ENCODE measurements at regions not wholly inside any gene's neighbourhood (a gene's known extent, or its start where the extent isn't known, plus 50 kb on each side); places are given as distances from the start of the nearest gene placed in this dataset.

DNA sequence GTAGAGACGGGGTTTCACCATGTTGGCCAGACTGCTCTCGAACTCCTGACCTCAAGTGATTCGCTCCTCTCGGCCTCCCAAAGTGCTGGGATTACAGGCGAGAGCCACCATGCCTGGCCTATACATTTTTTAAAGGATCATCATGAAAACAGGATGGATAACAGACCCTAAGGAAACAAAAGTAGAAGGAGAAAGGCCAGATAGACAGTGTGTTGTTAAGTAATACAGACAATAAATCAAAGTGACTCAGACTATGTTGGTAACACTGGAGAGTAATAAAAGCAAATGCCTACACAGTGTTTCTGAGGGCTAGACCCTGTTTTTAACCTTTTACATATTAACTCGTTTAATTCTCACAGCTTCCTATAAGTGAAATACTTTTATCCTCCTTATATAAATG lies 133.8 kb upstream of the MCTP2 start:
- H4K91ac ChIP-seq (replicated peaks; ENCODE audit: insufficient read length, low read length), result no peak overlapping the region
- no peak overlapping the region for H3K23ac ChIP-seq (ENCODE audit: insufficient read length)
- CTCF ChIA-PET (ENCODE audit: partially characterized antibody), result interaction anchor here (1.1 kb wide), 1 partner anchor 101 kb away, joined by 3 read pairs; no protein-coding TSS in a partner anchor

More for the DNA sequence above, 133.8 kb upstream of the MCTP2 start:
- Histone ChIP-seq H2BK20ac (ENCODE audit: low read length) (no peak overlapping the region), H3K36me3 (ENCODE audit: control insufficient read depth in 2 of 4, insufficient read depth in 4 of 4, low read length in 3 of 4) (no peaks in the 10 kb centered on the region), H3K4me1 (replicated peaks in 1 of 4; ENCODE audit: control insufficient read depth in 3 of 4, insufficient read depth in 4 of 4, low read length in 3 of 4) (no peaks in the 10 kb centered on the region), H4K5ac (ENCODE audit: insufficient read length, low read depth, low read length) (no peak overlapping the region), H2BK5ac (ENCODE audit: low read depth, low read length) (no peak overlapping the region), H2BK15ac (ENCODE audit: low read length) (no peak overlapping the region), H3K9me3 (ENCODE audit: insufficient read depth in 2 of 2, low read depth in 1 of 2, low read length in 1 of 2) (no peaks in the 10 kb centered on the region), H3K27ac (ENCODE audit: low read depth, low read length) (no peak overlapping the region), H2AFZ (ENCODE audit: low read length) (no peak overlapping the region), H3K18ac (ENCODE audit: extremely low read depth, low read length) (no peak overlapping the region), H2BK120ac (replicated peaks; ENCODE audit: low read depth, low read length) (no peak overlapping the region), H3K14ac (ENCODE audit: insufficient read length) (no peak overlapping the region), H3K79me2 (ENCODE audit: control insufficient read depth in 1 of 2, insufficient read depth in 2 of 2, low read length in 2 of 2) (no peaks in the 10 kb centered on the region), H4K8ac (ENCODE audit: extremely low read depth, insufficient read depth, low read length) (no peak overlapping the region), H3K4me2 (ENCODE audit: insufficient read depth in 1 of 2, low read depth in 2 of 2, low read length in 2 of 2) (no peak overlapping the region), H2BK12ac (ENCODE audit: low read depth, low read length) (no peak overlapping the region), H3K4ac (replicated peaks; ENCODE audit: insufficient read length, low read depth, low read length) (no peak overlapping the region), H4K20me1 (replicated peaks in 1 of 2; ENCODE audit: control insufficient read depth in 1 of 2, insufficient read depth in 2 of 2, low read length in 2 of 2) (no peaks in the 10 kb centered on the region), H2AK5ac (ENCODE audit: low read depth, low read length) (no peak overlapping the region), H3K4me3 (ENCODE audit: extremely low read depth in 1 of 4, insufficient read depth in 2 of 4, low read depth in 3 of 4, low read length in 4 of 4) (no peak overlapping the region), H3K9ac (replicated peaks in 1 of 4; ENCODE audit: extremely low read depth in 1 of 4, low read depth in 3 of 4, low read length in 3 of 4) (no peak overlapping the region), H3K23me2 (ENCODE audit: low read depth, low read length) (no peaks in the 10 kb centered on the region), H3K27me3 (replicated peaks in 1 of 4; ENCODE audit: control insufficient read depth in 3 of 4, extremely low read depth in 1 of 4, insufficient read depth in 3 of 4, low read length in 3 of 4) (no peaks in the 10 kb centered on the region), H3K79me1 (ENCODE audit: low read depth, low read length) (no peaks in the 10 kb centered on the region), H3K56ac (replicated peaks; ENCODE audit: insufficient read length, low read depth, low read length) (no peak overlapping the region)
- FAIRE-seq (no peak), DNase-seq (ENCODE audit: low read depth in 1 of 2, low spot score in 2 of 2) (no peak)
- TF ChIP-seq CEBPB (IDR thresholded peaks at IDR 0.05; ENCODE audit: low read depth, low read length) (no peak), KDM5A (IDR thresholded peaks at IDR 0.05; ENCODE audit: low read length) (no peak), CHD1 (IDR thresholded peaks at IDR 0.05; ENCODE audit: low read depth, low read length) (no peak), NANOG (IDR thresholded peaks at IDR 0.05; ENCODE audit: insufficient read depth, low read depth, low read length, poor library complexity, severe bottlenecking) (no peak), HDAC6 (IDR thresholded peaks at IDR 0.05; ENCODE audit: low read depth, low read length) (no peak), SIN3A (conservative IDR thresholded peaks at IDR 0.05 in 1 of 2, IDR thresholded peaks at IDR 0.05 in 1 of 2; ENCODE audit: low read depth in 1 of 2, low read length in 2 of 2) (no peak), SP1 (IDR thresholded peaks at IDR 0.05; ENCODE audit: low read depth, low read length) (no peak), RBBP5 (IDR thresholded peaks at IDR 0.05; ENCODE audit: borderline replicate concordance, low read depth, low read length) (no peak), RFX5 (IDR thresholded peaks at IDR 0.05; ENCODE audit: borderline replicate concordance, low read depth, low read length) (no peak), CHD2 (IDR thresholded peaks at IDR 0.05; ENCODE audit: low read length) (no peak), ZNF274 (IDR thresholded peaks at IDR 0.05; ENCODE audit: borderline replicate concordance, extremely low read depth, low read length) (no peak), KDM1A (IDR thresholded peaks at IDR 0.05; ENCODE audit: borderline replicate concordance, low read length) (no peak), RAD21 (IDR thresholded peaks at IDR 0.05 in 1 of 2, conservative IDR thresholded peaks at IDR 0.05 in 1 of 2; ENCODE audit: low read depth in 2 of 2, low read length in 2 of 2) (no peak)
- WGBS, 2 experiments (ENCODE audit: extremely low coverage in 1 of 2, insufficient coverage in 1 of 2, insufficient read length in 1 of 2, insufficient replicate concordance in 2 of 2, low coverage in 1 of 2, low lambda C conversion rate in 2 of 2, missing lambda C conversion rate in 1 of 2), result 87% methylated on average over 6 of the region's 6 CpGs; no CpG with 5 or more reads in 1 of the 2 experiments
- POLR2A ChIA-PET (ENCODE audit: partially characterized antibody), result no interaction called here

Data from H1 (cell line).